ENCODE measurements at regions not wholly inside any gene's neighbourhood (a gene's known extent, or its start where the extent isn't known, plus 50 kb on each side); places are given as distances from the start of the nearest gene placed in this dataset.

DNA sequence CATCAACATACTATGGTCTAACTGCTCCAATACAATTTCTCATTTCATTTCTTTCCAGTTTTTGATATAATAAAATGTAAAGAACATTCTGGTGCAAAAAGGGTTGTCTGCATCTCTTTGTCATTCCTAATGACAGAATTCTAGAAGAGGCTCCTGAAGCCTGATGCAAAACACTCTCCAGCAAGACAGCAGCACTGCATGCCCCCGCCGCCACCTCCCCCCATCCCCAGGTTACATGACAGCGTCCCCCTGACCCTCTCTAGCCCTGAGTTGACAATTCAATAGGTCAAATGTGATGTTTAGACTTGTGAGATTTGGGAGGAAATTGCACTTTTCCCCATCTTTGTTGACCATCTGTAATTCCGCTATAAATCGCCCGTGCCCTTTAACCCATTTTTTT is 64.6 kb upstream of the C1orf21 start:
- no peak for DNase-seq (ENCODE audit: low read depth)

GRCh38 chr1:184324972-184325371 is 61.9 kb upstream of the C1orf21 start:
- DNase-seq (ENCODE audit: low read depth) = no peak

- DNase-seq (ENCODE audit: low read depth) = no peak
Observed at GRCh38 chr1:184326278-184326677, 60.6 kb upstream of the C1orf21 start.

GRCh38 chr1:184329245-184329953 is 57.4 kb upstream of the C1orf21 start:
- no peak for DNase-seq (ENCODE audit: low read depth)

GRCh38 chr1:184329962-184330868 is 56.6 kb upstream of the C1orf21 start:
- DNase-seq (ENCODE audit: low read depth) = no peak

- no peak for DNase-seq (ENCODE audit: low read depth)
Observed at GRCh38 chr1:184330875-184331274, 56.0 kb upstream of the C1orf21 start.
